Fibroblast of villous mesenchyme (primary cell): ENCODE measurements at regions not wholly inside any gene's neighbourhood (a gene's known extent, or its start where the extent isn't known, plus 50 kb on each side); places are given as distances from the start of the nearest gene placed in this dataset.

Experiments used
- DNase-seq: peaks from one replicate; pipeline ENCODE4 v3.0.0-alpha.2; 2010; ENCODE audit warnings: low read depth
- H3K4me3 ChIP-seq: 2 replicates; pipeline ENCODE4 v1.5.1; 2011; ENCODE audit warnings: low read depth, mild to moderate bottlenecking, low read length
- CTCF ChIP-seq: IDR thresholded peaks from 2 replicates; pipeline ENCODE4 v1.5.1; 2012; ENCODE audit warnings: low read depth, mild to moderate bottlenecking, low read length; ENCODE audit not compliant: insufficient read depth

- TF ChIP-seq CTCF: no peak
- no peak for DNase-seq
- H3K4me3 ChIP-seq: no peak overlapping the region
These were observed 57.0 kb upstream of the MRPS22 start for GRCh38 chr3:139286825-139287224.

GRCh38 chr3:139287557-139287956 is 56.3 kb upstream of the MRPS22 start:
- TF ChIP-seq CTCF: no peak
- DNase-seq: no peak

GRCh38 chr3:139288266-139288821 is 55.5 kb upstream of the MRPS22 start:
- DNase-seq: peak; percentile 63
- peak; percentile 34 for TF ChIP-seq CTCF
- no peak overlapping the region for H3K4me3 ChIP-seq

More at GRCh38 chr3:139287557-139287956, 56.3 kb upstream of the MRPS22 start:
- no peak overlapping the region for H3K4me3 ChIP-seq

- TF ChIP-seq CTCF: no peak
- no peak overlapping the region for H3K4me3 ChIP-seq
- DNase-seq: no peak
These were observed 53.8 kb upstream of the MRPS22 start for GRCh38 chr3:139289860-139290524.

GRCh38 chr3:139291276-139292051 is 52.4 kb upstream of the MRPS22 start:
- DNase-seq: peak; percentile 60
- no peak overlapping the region for H3K4me3 ChIP-seq
- no peak for TF ChIP-seq CTCF

GRCh38 chr3:139292192-139292591 is 51.6 kb upstream of the MRPS22 start:
- DNase-seq: peak; percentile 68
- no peak overlapping the region for H3K4me3 ChIP-seq
- TF ChIP-seq CTCF: no peak
